RWPE1 (cell line): ENCODE measurements at regions not wholly inside any gene's neighbourhood (a gene's known extent, or its start where the extent isn't known, plus 50 kb on each side); places are given as distances from the start of the nearest gene placed in this dataset.

ENCODE experiments used
- CTCF ChIA-PET: fragments of 350-600 bp; sonication (Branson Sonifier 250); formaldehyde crosslinking; extraction: SDS; loops from one replicate; lab custom pipeline; 2021; lab: Yijun Ruan, JAX
- POLR2A ChIA-PET: fragments of 400-600 bp; formaldehyde crosslinking; extraction: SDS; loops from one replicate; lab custom pipeline; 2020; ENCODE audit warnings: antibody characterized with exemption; ENCODE audit not compliant: low non-redundant PET; lab: Yijun Ruan, JAX
- DNase-seq: peaks from one replicate; pipeline ENCODE4 v3.0.0; 2012; ENCODE audit warnings: low spot score
- H3K27ac ChIP-seq: fragments of 450-650 bp; 2 replicates; pipeline ENCODE4 v1.5.1; 2017
- TF ChIP-seq, protein P1 (sequence below): fragments of 450-650 bp; conservative IDR thresholded peaks from 2 replicates; pipeline ENCODE4 v1.5.1; 2017; ENCODE audit warnings: low read depth, mild to moderate bottlenecking

DNA sequence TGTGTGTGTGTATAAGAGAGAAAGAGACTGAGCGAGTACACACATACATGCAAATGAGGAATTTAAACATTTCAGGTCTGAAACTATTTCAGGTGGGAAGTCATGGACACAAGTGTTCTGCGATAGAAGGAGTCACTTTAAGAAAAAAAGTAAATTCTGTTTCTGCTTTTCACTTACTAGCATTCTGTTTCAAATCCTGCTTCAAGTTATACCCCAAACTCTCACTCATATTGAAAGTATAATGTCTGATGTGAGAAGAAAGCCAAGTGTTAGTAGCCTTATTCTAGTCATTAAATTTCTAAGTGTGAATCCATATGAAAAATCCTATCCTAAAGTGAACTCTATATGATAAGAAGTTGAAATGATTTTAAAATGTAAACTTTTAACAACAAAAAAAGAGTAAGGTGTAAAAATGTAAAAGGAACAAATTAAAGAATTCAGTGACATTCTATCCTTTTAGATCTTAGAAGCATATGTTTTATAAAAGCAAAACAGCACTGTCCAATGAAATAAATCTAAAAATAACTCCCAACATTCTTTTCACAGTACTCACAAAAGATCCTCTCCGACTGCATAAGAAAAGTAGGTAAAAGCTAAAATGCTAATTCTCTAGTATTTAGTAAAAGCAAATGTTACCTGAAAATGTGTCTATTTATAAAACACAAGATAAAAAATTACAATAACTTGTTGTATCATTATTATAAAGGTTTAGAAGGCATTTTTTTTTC lies 570.6 kb downstream of the ZEB2 start:
- ChIA-PET CTCF (interaction anchor here (0.6 kb wide), 1 partner anchor 838 kb away, joined by 3 read pairs; no protein-coding TSS in a partner anchor), POLR2A (no interaction called here)
- TF ChIP-seq, protein P1, sequence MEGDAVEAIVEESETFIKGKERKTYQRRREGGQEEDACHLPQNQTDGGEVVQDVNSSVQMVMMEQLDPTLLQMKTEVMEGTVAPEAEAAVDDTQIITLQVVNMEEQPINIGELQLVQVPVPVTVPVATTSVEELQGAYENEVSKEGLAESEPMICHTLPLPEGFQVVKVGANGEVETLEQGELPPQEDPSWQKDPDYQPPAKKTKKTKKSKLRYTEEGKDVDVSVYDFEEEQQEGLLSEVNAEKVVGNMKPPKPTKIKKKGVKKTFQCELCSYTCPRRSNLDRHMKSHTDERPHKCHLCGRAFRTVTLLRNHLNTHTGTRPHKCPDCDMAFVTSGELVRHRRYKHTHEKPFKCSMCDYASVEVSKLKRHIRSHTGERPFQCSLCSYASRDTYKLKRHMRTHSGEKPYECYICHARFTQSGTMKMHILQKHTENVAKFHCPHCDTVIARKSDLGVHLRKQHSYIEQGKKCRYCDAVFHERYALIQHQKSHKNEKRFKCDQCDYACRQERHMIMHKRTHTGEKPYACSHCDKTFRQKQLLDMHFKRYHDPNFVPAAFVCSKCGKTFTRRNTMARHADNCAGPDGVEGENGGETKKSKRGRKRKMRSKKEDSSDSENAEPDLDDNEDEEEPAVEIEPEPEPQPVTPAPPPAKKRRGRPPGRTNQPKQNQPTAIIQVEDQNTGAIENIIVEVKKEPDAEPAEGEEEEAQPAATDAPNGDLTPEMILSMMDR, result no peak
- no peak overlapping the region for H3K27ac ChIP-seq
- no peak for DNase-seq

DNA sequence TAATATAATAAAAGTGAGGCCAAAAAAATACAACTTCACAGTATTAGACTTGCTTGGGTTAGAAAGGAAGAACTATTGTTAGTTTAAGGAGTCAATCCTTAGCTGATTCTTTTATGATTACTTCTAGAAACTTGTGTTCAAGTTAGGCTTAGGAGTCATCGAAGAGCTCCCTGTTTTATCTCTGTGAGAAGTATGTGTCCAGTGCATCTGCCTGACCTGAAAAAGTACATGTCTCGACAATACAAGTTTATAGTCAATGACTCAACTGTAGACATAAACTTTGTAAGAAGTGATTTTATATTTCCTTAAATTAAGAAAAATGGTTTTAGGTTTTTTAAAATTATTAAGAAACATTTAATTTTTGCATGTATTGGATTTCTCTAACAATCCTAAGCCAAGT lies 571.2 kb downstream of the ZEB2 start:
- H3K27ac ChIP-seq, result no peak overlapping the region
- POLR2A ChIA-PET, result no interaction called here
- no peak for DNase-seq
- CTCF ChIA-PET, result no interaction called here
- TF ChIP-seq, protein P1, result no peak

DNA sequence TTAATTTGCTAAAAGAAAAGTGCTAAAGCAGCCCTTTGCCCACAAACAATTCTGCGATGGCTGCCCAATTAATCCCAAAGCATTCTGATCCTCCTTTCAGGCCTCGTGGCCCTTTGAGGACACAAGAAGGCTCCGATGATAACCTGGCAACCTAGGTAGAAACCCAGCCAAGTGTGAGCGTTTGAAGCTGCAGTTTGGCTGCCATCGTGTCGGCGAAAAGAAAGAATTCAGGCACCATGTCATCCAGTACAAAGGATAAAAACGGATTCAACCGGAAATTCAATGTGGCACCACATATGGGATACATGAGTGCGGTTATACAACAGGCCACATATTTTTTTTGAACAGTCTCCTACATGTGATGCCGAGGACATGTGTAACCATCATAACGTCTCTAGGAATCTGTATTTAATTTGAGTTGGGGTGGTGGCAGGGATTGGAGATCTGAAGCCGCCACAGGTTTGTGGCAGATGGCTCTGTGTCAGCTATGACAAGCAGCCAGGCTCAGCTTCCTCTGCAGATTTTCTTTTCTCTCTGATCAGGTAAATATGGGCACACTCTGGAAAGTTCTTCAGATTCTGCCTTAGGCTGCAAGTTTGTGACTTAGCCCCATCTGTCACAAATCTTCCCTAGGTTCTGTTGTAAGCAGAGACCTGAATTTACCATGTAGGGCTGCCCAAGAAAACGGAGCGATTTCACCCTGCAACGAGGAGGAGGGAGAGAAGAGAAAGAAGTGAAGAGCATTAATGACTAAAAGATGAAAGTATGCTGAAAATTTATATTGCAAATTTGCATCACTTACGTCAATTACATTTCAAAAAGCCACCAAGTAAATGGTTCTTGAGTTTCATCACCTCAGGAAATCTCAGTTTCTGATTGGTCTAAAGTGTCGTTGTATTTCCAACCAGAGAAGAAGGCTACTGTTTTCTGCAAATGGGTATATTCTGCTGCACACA lies 573.2 kb downstream of the ZEB2 start:
- no peak for DNase-seq
- TF ChIP-seq, protein P1, result no peak
- CTCF ChIA-PET, result no interaction called here
- no peak overlapping the region for H3K27ac ChIP-seq
- POLR2A ChIA-PET, result no interaction called here

DNA sequence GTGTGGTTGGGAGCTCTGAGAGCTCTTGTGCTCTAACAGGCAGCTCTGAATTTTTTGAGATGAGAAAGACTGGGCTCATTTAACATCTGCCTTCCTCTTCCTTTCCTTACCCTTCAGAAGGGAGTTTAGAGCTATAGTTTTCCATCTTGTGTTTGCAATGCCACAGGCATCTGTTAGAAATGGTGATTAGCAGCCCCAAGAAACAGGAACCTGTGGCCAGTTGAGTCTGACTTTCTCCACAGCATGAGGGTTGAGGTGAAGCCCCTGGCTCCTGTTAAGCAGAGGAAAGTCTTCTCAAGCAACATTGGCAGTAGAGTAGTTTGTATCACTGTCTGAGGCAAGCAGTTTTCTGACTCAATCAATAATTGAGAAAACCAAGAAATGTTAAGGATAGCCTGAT lies 577.4 kb downstream of the ZEB2 start:
- DNase-seq, result no peak
- no peak overlapping the region for H3K27ac ChIP-seq
- ChIA-PET CTCF (no interaction called here), POLR2A (no interaction called here)
- TF ChIP-seq, protein P1, result no peak

DNA sequence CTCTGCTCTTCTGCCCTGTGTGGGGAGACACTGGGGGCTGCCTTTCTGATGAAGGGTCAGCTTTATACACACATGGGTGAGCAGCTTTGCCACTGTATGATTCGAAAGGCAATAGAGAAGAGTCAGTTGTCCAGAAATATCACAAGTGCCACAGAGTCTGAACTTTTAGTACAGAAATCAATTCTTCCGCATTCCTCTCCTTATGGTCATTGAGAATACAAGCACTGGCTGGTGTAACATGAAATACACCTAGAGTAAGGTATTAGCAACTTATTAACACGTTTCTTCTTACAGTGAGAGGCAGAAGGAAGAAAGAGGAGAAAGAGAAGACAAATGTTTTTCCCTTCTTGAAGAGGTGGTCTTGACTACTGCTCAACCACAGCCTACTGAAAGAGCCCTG lies 579.2 kb downstream of the ZEB2 start:
- CTCF ChIA-PET, result interaction anchor here (0.6 kb wide), 1 partner anchor 184 kb away, joined by 3 read pairs; no protein-coding TSS in a partner anchor
- POLR2A ChIA-PET, result no interaction called here
- TF ChIP-seq, protein P1, result no peak
- no peak for DNase-seq
- no peak overlapping the region for H3K27ac ChIP-seq

DNA sequence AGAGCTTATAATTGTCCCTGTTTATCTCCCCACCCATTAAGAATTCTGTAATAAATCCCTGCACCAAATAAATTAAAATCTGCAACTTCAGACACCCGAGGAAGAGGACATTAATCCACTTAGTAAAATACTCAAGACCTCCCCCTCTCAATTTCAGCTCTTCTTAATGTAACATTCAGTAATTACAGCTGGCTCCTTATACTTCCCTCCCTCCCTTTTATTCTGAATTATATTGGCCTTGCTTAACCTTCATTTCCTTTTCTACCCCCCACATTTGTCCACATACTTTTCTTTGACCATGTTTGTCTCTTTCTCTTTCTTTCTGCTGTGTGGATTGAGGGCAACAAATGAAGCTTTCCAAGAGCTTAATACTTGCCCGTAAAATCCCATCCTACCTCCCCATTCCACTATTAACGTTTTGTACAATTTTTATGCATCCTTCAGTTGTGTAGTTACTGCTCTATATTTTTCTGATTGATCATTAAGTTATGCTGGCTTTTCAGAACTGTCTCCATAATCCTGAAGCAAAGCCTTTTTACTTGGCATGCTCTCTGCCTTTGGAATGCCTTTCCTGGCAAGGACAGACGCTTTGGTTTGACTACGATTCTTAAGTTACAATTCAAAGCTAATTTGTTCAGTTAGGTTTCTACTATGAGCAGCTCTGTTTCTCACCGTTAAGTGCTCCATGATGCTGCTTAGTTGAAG lies 580.1 kb downstream of the ZEB2 start:
- no peak for DNase-seq
- ChIA-PET CTCF (no interaction called here), POLR2A (no interaction called here)
- H3K27ac ChIP-seq, result no peak overlapping the region
- TF ChIP-seq, protein P1, result no peak
